ENCODE measurements at regions not wholly inside any gene's neighbourhood (a gene's known extent, or its start where the extent isn't known, plus 50 kb on each side); places are given as distances from the start of the nearest gene placed in this dataset.

DNA sequence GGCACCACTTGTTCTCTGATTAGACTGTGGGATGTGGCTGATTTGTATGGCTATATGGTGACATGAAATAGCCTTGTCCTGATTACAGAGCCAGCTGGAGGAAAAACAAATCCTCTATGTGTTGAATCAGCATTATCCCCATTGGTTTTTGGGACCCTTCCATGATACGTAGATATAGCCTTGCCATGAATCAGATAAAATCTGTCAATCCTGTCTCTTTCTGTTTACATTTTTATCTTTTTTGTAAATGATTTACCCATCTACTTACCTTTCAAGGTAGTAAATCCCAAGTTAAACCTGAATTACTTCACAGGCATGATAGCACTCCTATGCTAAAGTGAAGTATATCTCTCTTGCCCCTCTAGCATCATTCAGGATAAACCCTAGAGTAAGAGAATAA lies 789.3 kb downstream of the TMTC2 start:
- no peak overlapping the region for H3K4me2 ChIP-seq (replicated peaks; ENCODE audit: extremely low read depth, low read length, poor library complexity, severe bottlenecking)
- Mint-ChIP-seq H3K27ac (no peak overlapping the region), H3K9me3 (peaks cover 0 to 4% (median 2%) of the 10 kb centered on the region in 7 donors), H3K36me3 (no peaks in the 10 kb centered on the region), H3K4me1 (no peaks in the 10 kb centered on the region), H3K4me3 (no peak overlapping the region), H3K27me3 (ENCODE audit: low read depth in 3 of 3) (peaks cover 1 to 3% (median 1%) of the 10 kb centered on the region in 3 donors)
- no peaks in the 10 kb centered on the region for H3K27me3 ChIP-seq (ENCODE audit: control insufficient read depth in 2 of 2, insufficient read depth in 2 of 2, low read length in 2 of 2)
- H4K20me1 ChIP-seq (ENCODE audit: insufficient read depth, low read length): no peaks in the 10 kb centered on the region
- H2AFZ ChIP-seq (ENCODE audit: insufficient read depth, low read depth, low read length, poor library complexity, severe bottlenecking): no peak overlapping the region
- no peak for DNase-seq
- TF ChIP-seq, protein P1, sequence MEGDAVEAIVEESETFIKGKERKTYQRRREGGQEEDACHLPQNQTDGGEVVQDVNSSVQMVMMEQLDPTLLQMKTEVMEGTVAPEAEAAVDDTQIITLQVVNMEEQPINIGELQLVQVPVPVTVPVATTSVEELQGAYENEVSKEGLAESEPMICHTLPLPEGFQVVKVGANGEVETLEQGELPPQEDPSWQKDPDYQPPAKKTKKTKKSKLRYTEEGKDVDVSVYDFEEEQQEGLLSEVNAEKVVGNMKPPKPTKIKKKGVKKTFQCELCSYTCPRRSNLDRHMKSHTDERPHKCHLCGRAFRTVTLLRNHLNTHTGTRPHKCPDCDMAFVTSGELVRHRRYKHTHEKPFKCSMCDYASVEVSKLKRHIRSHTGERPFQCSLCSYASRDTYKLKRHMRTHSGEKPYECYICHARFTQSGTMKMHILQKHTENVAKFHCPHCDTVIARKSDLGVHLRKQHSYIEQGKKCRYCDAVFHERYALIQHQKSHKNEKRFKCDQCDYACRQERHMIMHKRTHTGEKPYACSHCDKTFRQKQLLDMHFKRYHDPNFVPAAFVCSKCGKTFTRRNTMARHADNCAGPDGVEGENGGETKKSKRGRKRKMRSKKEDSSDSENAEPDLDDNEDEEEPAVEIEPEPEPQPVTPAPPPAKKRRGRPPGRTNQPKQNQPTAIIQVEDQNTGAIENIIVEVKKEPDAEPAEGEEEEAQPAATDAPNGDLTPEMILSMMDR (IDR thresholded peaks at IDR 0.05): no peak
- H3K4me3 ChIP-seq (replicated peaks in 1 of 3; ENCODE audit: low read depth in 2 of 3, low read length in 3 of 3): no peak overlapping the region
- intact Hi-C loops (cut with micrococcal nuclease): no loop called here
- no peaks in the 10 kb centered on the region for H3K36me3 ChIP-seq (replicated peaks in 1 of 2; ENCODE audit: control insufficient read depth in 1 of 2, insufficient read depth in 2 of 2, low read length in 2 of 2)
- no peak overlapping the region for H3K27ac ChIP-seq (ENCODE audit: low read depth in 1 of 2, low read length in 2 of 2)
- no peak overlapping the region for H3K9ac ChIP-seq (ENCODE audit: insufficient read depth, low read length, poor library complexity, severe bottlenecking)
- no peaks in the 10 kb centered on the region for H3K4me1 ChIP-seq (ENCODE audit: control insufficient read depth in 1 of 2, insufficient read depth in 2 of 2, low read length in 2 of 2)
- no CpG with 5 or more reads among the region's 1 CpG for whole genome bisulfite sequencing (ENCODE audit: insufficient coverage)
- no peaks in the 10 kb centered on the region for H3K9me3 ChIP-seq (replicated peaks in 1 of 2; ENCODE audit: control insufficient read depth in 1 of 2, insufficient read depth in 1 of 2, low read length in 2 of 2)
- H3K79me2 ChIP-seq (ENCODE audit: insufficient read depth, low read length): no peaks in the 10 kb centered on the region

DNA sequence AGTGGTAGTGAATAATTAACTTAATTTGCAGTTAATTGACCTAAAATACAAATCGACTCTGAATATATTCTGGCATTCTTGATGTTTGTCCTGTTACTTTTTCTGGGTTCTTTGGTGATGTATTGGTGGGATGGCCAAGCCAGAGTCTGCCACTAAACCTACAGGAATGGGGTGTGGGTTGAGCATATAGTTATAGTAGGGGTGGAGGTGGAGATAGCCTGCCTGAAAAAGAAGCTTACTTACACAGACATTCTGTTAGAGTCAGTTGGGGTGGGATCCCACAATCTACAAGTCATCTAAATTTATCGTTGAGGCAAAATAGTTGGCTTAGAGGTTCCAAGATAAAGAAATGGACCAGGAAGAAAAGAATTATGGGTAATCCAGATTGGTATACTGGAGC lies 787.7 kb downstream of the TMTC2 start:
- H3K27me3 ChIP-seq (ENCODE audit: control insufficient read depth in 2 of 2, insufficient read depth in 2 of 2, low read length in 2 of 2): no peaks in the 10 kb centered on the region
- no peaks in the 10 kb centered on the region for H4K20me1 ChIP-seq (ENCODE audit: insufficient read depth, low read length)
- no peaks in the 10 kb centered on the region for H3K79me2 ChIP-seq (ENCODE audit: insufficient read depth, low read length)
- Mint-ChIP-seq H3K27me3 (ENCODE audit: low read depth in 3 of 3) (peaks cover under 1 to 1% (median 1%) of the 10 kb centered on the region in 3 donors), H3K36me3 (no peaks in the 10 kb centered on the region), H3K9me3 (peaks cover 0 to 4% (median 2%) of the 10 kb centered on the region in 7 donors), H3K27ac (no peak overlapping the region), H3K4me3 (no peak overlapping the region), H3K4me1 (no peaks in the 10 kb centered on the region)
- no peak overlapping the region for H2AFZ ChIP-seq (ENCODE audit: insufficient read depth, low read depth, low read length, poor library complexity, severe bottlenecking)
- TF ChIP-seq, protein P1 (IDR thresholded peaks at IDR 0.05): no peak
- intact Hi-C loops (cut with micrococcal nuclease): no loop called here
- no peak overlapping the region for H3K4me2 ChIP-seq (replicated peaks; ENCODE audit: extremely low read depth, low read length, poor library complexity, severe bottlenecking)
- H3K4me1 ChIP-seq (ENCODE audit: control insufficient read depth in 1 of 2, insufficient read depth in 2 of 2, low read length in 2 of 2): no peaks in the 10 kb centered on the region
- no CpG with 5 or more reads among the region's 2 CpGs for WGBS (ENCODE audit: insufficient coverage)
- no peaks in the 10 kb centered on the region for H3K9me3 ChIP-seq (replicated peaks in 1 of 2; ENCODE audit: control insufficient read depth in 1 of 2, insufficient read depth in 1 of 2, low read length in 2 of 2)
- H3K27ac ChIP-seq (ENCODE audit: low read depth in 1 of 2, low read length in 2 of 2): no peak overlapping the region
- no peak for DNase-seq
- H3K4me3 ChIP-seq (replicated peaks in 1 of 3; ENCODE audit: low read depth in 2 of 3, low read length in 3 of 3): no peak overlapping the region
- no peaks in the 10 kb centered on the region for H3K36me3 ChIP-seq (replicated peaks in 1 of 2; ENCODE audit: control insufficient read depth in 1 of 2, insufficient read depth in 2 of 2, low read length in 2 of 2)
- H3K9ac ChIP-seq (ENCODE audit: insufficient read depth, low read length, poor library complexity, severe bottlenecking): no peak overlapping the region

Data from CD14-positive monocyte (primary cell).